Parathyroid adenoma (tissue), 2 donors: ENCODE measurements at regions not wholly inside any gene's neighbourhood (a gene's known extent, or its start where the extent isn't known, plus 50 kb on each side); places are given as distances from the start of the nearest gene placed in this dataset.
"Not testable (repeated sequence)": the region's sequence is repeated elsewhere in the genome, so short reads cannot be mapped to it uniquely, and the experiment has no call there.

Source experiments
- H2AFZ ChIP-seq: fragments of 300-600 bp; sonication (generic); one replicate; pipeline ENCODE4 v1.7.0; 2017; ENCODE audit warnings: antibody characterized with exemption, mild to moderate bottlenecking
- H3K27ac ChIP-seq: fragments of 300-600 bp; sonication (generic); one replicate; pipeline ENCODE4 v1.7.0; 2017
- H3K27me3 ChIP-seq: fragments of 300-600 bp; sonication (generic); one replicate; pipeline ENCODE4 v1.7.0; 2017; ENCODE audit warnings: low read length; ENCODE audit not compliant: control insufficient read depth, insufficient read depth
- H3K36me3 ChIP-seq: fragments of 300-600 bp; sonication (generic); one replicate; pipeline ENCODE4 v1.7.0; 2017; ENCODE audit warnings: low read length; ENCODE audit not compliant: control insufficient read depth, insufficient read depth
- H3K4me1 ChIP-seq: fragments of 300-600 bp; sonication (generic); one replicate; pipeline ENCODE4 v1.7.0; 2017; ENCODE audit warnings: control low read depth
- H3K4me2 ChIP-seq: fragments of 300-600 bp; sonication (generic); one replicate; pipeline ENCODE4 v1.7.0; 2017; ENCODE audit warnings: low read length
- H3K4me3 ChIP-seq: fragments of 300-600 bp; sonication (generic); one replicate; pipeline ENCODE4 v1.7.0; 2017; ENCODE audit warnings: low read depth, low read length
- H3K79me2 ChIP-seq: fragments of 300-600 bp; sonication (generic); one replicate; pipeline ENCODE4 v1.7.0; 2017; ENCODE audit warnings: control low read depth
- H3K9ac ChIP-seq: fragments of 300-600 bp; sonication (generic); one replicate; pipeline ENCODE4 v1.7.0; 2017; ENCODE audit warnings: mild to moderate bottlenecking
- H3K9me3 ChIP-seq: fragments of 300-600 bp; sonication (generic); one replicate; pipeline ENCODE4 v1.7.0; 2017; ENCODE audit warnings: low read length; ENCODE audit not compliant: control insufficient read depth
- TF ChIP-seq, protein P1 (sequence below): fragments of 300-600 bp; sonication (generic); IDR thresholded peaks from one replicate; pipeline ENCODE4 v1.7.0; 2017; ENCODE audit warnings: antibody characterized with exemption, mild to moderate bottlenecking
- donor health status: primary hyperparathyroidism.

DNA sequence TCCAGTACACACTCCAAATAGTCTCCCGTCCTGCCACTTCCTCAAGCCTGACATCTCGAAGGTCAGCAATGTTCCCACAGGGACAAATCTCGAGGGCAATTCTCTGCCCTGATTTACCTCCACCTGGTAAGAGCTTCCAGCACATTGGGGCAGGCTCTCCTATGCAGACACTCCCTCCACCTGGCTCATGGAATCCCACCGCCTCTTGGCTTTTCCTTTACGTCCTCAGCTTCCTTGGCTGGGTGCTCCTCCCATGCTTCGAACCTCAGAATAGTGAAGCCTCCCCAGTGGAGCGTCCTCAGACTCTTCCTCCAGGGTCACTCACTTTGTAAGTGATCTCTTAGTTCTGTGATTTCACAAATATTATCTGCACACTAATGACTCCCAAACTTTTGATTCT lies 205.2 kb upstream of the ECI2 start:
- TF ChIP-seq, protein P1, sequence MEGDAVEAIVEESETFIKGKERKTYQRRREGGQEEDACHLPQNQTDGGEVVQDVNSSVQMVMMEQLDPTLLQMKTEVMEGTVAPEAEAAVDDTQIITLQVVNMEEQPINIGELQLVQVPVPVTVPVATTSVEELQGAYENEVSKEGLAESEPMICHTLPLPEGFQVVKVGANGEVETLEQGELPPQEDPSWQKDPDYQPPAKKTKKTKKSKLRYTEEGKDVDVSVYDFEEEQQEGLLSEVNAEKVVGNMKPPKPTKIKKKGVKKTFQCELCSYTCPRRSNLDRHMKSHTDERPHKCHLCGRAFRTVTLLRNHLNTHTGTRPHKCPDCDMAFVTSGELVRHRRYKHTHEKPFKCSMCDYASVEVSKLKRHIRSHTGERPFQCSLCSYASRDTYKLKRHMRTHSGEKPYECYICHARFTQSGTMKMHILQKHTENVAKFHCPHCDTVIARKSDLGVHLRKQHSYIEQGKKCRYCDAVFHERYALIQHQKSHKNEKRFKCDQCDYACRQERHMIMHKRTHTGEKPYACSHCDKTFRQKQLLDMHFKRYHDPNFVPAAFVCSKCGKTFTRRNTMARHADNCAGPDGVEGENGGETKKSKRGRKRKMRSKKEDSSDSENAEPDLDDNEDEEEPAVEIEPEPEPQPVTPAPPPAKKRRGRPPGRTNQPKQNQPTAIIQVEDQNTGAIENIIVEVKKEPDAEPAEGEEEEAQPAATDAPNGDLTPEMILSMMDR: no peak
- Histone ChIP-seq H3K27ac (no peak overlapping the region), H3K4me2 (no peak overlapping the region), H3K9me3 (no peaks in the 10 kb centered on the region), H3K36me3 (no peaks in the 10 kb centered on the region), H3K4me1 (peaks cover 5% of the 10 kb centered on the region), H3K27me3 (no peaks in the 10 kb centered on the region), H3K9ac (no peak overlapping the region), H3K4me3 (no peak overlapping the region), H2AFZ (no peak overlapping the region), H3K79me2 (no peaks in the 10 kb centered on the region)

DNA sequence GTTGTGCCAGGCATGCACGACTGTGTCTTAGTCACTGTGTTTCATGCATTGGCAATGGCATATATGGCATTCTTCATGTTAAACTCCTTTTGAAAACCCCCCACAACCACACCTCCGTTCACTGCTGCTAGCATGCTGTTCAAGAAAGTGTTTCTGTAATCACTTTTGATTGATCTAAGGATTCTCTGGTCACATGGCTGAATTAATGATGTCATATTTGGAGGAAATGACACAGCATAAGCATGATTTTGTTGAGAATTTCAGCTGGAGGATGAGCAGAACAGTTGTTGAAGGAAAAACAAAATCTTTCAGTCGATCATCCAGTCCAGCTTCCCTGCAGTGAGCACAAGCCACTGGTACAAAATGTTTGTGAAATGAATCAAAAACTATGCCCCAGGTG lies 203.5 kb upstream of the ECI2 start:
- Histone ChIP-seq H3K4me2 (no peak overlapping the region), H3K27me3 (no peaks in the 10 kb centered on the region), H3K9me3 (no peaks in the 10 kb centered on the region), H3K27ac (no peak overlapping the region), H3K36me3 (no peaks in the 10 kb centered on the region), H3K4me3 (no peak overlapping the region), H2AFZ (no peak overlapping the region), H3K9ac (no peak overlapping the region), H3K79me2 (no peaks in the 10 kb centered on the region), H3K4me1 (peaks cover 5% of the 10 kb centered on the region)
- TF ChIP-seq, protein P1: no peak

DNA sequence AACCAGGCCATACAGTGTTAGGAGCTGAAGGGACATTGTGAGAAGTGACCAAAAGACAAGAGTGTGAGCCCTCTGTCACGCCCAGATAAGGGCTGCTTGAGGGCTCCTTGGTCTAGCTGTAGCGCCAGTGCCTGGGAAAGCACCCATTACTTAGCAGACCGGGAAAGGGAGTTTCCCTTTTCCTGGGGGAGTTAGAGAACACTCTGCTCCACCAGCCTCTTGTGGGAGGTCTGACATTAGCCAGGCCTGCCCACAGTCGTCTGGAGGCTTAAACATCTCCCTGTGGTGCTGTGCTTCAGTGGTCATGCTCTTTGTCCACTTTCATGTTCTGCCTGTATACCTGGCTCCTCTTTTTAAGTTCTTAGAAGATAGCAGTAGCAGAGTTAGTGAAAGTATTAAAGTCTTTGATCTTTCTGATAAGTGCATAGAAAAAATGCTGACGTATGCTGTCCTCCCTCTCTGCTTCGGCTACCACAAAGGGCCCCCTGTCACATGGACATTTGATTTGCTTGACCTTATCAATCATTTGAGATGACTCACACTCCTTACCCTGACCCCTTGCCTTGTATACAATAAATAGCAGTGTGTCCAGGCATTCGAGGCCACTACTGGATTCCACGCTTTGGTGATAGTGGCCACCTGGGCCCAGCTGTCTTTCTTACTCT lies 201.5 kb upstream of the ECI2 start:
- Histone ChIP-seq H3K9me3 (no peaks in the 10 kb centered on the region), H3K79me2 (no peaks in the 10 kb centered on the region), H3K36me3 (no peaks in the 10 kb centered on the region), H3K27me3 (no peaks in the 10 kb centered on the region), H3K9ac (no peak overlapping the region), H3K4me1 (peaks cover 5% of the 10 kb centered on the region), H3K4me2 (no peak overlapping the region), H2AFZ (peak overlapping the region; percentile 8), H3K27ac (no peak overlapping the region), H3K4me3 (no peak overlapping the region)
- TF ChIP-seq, protein P1: no peak

DNA sequence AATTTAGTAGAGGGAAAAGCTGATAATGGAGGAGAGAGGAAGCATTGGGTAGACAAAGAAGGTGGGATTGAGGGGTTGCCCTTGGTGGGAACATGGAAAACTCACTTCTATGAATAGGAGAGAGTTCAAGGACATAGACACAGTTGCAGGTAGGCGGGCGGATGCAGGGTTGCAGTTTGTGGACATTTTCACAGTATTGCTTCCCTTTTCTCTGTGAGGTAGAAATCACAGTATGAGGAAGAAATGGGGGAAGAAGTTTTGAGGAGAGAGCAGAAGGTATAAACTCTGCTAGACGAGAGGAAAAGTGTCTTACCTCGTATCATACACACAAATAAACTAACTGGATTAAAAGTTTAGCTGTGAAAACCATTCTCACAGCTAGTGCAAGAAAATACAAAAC lies 200.7 kb upstream of the ECI2 start:
- peaks cover 5% of the 10 kb centered on the region for H3K4me1 ChIP-seq
- H3K9me3 ChIP-seq: no peaks in the 10 kb centered on the region
- no peak overlapping the region for H2AFZ ChIP-seq
- H3K9ac ChIP-seq: no peak overlapping the region
- H3K27ac ChIP-seq: no peak overlapping the region
- no peak overlapping the region for H3K4me2 ChIP-seq
- TF ChIP-seq, protein P1: no peak
- H3K27me3 ChIP-seq: no peaks in the 10 kb centered on the region
- H3K4me3 ChIP-seq: no peak overlapping the region
- H3K36me3 ChIP-seq: no peaks in the 10 kb centered on the region
- no peaks in the 10 kb centered on the region for H3K79me2 ChIP-seq

DNA sequence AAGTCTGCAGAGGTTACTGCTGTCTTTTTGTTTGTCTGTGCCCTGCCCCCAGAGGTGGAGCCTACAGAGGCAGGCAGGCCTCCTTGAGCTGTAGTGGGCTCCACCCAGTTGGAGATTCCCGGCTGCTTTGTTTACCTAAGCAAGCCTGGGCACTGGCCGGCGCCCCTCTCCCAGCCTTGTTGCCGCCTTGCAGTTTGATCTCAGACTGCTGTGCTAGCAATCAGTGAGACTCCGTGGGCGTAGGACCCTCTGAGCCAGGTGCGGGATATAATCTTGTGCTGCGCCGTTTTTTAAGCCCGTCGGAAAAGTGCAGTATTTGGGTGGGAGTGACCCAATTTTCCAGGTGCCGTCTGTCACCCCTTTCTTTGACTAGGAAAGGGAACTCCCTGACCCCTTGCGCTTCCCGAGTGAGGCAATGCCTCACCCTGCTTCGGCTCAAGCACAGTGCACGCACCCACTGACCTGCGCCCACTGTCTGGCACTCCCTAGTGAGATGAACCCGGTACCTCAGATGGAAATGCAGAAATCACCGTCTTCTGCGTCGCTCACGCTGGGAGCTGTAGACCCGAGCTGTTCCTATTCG lies 198.9 kb upstream of the ECI2 start:
- H3K79me2 ChIP-seq, H3K4me3 ChIP-seq, H3K4me2 ChIP-seq, H3K27me3 ChIP-seq, H3K9ac ChIP-seq, H3K27ac ChIP-seq, H2AFZ ChIP-seq, H3K9me3 ChIP-seq, H3K4me1 ChIP-seq, H3K36me3 ChIP-seq: not testable (repeated sequence)
